HepG2 (cell line): ENCODE measurements at regions not wholly inside any gene's neighbourhood (a gene's known extent, or its start where the extent isn't known, plus 50 kb on each side); places are given as distances from the start of the nearest gene placed in this dataset.

Experiments
- ATAC-seq: fragments of 200-7000 bp; cut with Tn5 transposase; 3 replicates; pipeline ENCODE4 v1.9.1; 2020; ENCODE audit warnings: mild to moderate bottlenecking, moderate library complexity
- BruUV-seq: library from RNA; stranded (reverse); fragments of 400-500 nt; replicated peaks from 2 replicates; lab custom pipeline; 2021; lab: Mats Ljungman, UMichigan
- CTCF ChIA-PET: fragments of 300-600 bp; formaldehyde crosslinking; extraction: SDS; loops from one replicate; lab custom pipeline; 2021; ENCODE audit warnings: low total read pairs, inconsistent platforms, low intra/inter-chr PET ratio; lab: Yijun Ruan, JAX
- POLR2A ChIA-PET: fragments of 350-600 bp; sonication (Branson Sonifier 250); formaldehyde crosslinking; loops from one replicate; lab custom pipeline; 2020; ENCODE audit warnings: antibody characterized with exemption, inconsistent platforms; lab: Yijun Ruan, JAX
- DNase-seq: peaks from one replicate; pipeline ENCODE4 v3.0.0-alpha.2; 2015; ENCODE audit warnings: low spot score
- FAIRE-seq: peaks from 3 replicates; lab custom pipeline; 2011; peaks lifted over from hg19 to GRCh38; lab: Jason Lieb, UNC
- H2AFZ ChIP-seq: one replicate; pipeline ENCODE4 v1.6.1; 2011; ENCODE audit warnings: low read length, inconsistent platforms
- H3K27ac ChIP-seq: fragments of 300-600 bp; 3 replicates; pipeline ENCODE4 v1.8.0; 2011; ENCODE audit warnings: mixed run types, mild to moderate bottlenecking, mixed read lengths, low read length, inconsistent platforms; ENCODE audit not compliant: insufficient read depth; ENCODE audit errors: extremely low read length
- H3K27me3 ChIP-seq, 2 experiments: fragments of 200-600 bp in 1 of 2; 2 replicates in 1 of 2; 3 replicates in 1 of 2; pipeline versions ENCODE4 v1.6.0 to v1.8.0; 2011; ENCODE audit warnings: low read length in 2 of 2, mild to moderate bottlenecking in 2 of 2, moderate library complexity in 2 of 2, inconsistent platforms in 1 of 2; ENCODE audit not compliant: insufficient read depth in 2 of 2, control insufficient read depth in 1 of 2
- H3K36me3 ChIP-seq, 2 experiments: fragments of 200-600 bp in 1 of 2; replicated peaks in 1 of 2; 2 replicates in 1 of 2; 3 replicates in 1 of 2; pipeline versions ENCODE4 v1.5.1 to v1.8.0; 2011; ENCODE audit warnings: low read length in 2 of 2, inconsistent platforms in 1 of 2; ENCODE audit not compliant: insufficient read depth in 2 of 2, control insufficient read depth in 1 of 2
- H3K4me1 ChIP-seq: 2 replicates; pipeline ENCODE4 v1.5.1; 2012; ENCODE audit warnings: low read length, inconsistent platforms; ENCODE audit not compliant: insufficient read depth
- H3K4me2 ChIP-seq: 2 replicates; pipeline ENCODE4 v1.6.0; 2011; ENCODE audit warnings: low read depth, low read length, inconsistent platforms
- H3K4me3 ChIP-seq, 3 experiments: fragments of 200-600 bp in 1 of 3; sonication (generic), shearing (Covaris generic) in 1 of 3; replicated peaks in 1 of 3; 2 replicates each; pipeline ENCODE4 v1.5.1; 2011 to 2016; ENCODE audit warnings: low read length in 3 of 3, inconsistent platforms in 2 of 3, low read depth in 2 of 3, mild to moderate bottlenecking in 2 of 3, control low read depth in 1 of 3, mixed read lengths in 1 of 3; ENCODE audit not compliant: insufficient read depth in 1 of 3
- H3K79me2 ChIP-seq: one replicate; pipeline ENCODE4 v1.6.1; 2011; ENCODE audit warnings: low read length, inconsistent platforms; ENCODE audit not compliant: insufficient read depth
- H3K9ac ChIP-seq: 2 replicates; pipeline ENCODE4 v1.6.0; 2011; ENCODE audit warnings: mild to moderate bottlenecking, low read depth, low read length, inconsistent platforms; ENCODE audit not compliant: insufficient read depth
- H3K9me3 ChIP-seq: 2 replicates; pipeline ENCODE4 v1.5.1; 2012; ENCODE audit warnings: mild to moderate bottlenecking, low read length
- H4K20me1 ChIP-seq: 2 replicates; pipeline ENCODE4 v1.6.0; 2011; ENCODE audit warnings: inconsistent platforms, mild to moderate bottlenecking, low read length, moderate library complexity; ENCODE audit not compliant: insufficient read depth
- ERF ChIP-seq: IDR thresholded peaks from 2 replicates; pipeline ENCODE4 v1.6.1; 2018; ENCODE audit warnings: missing biosample characterization, missing genetic modification reagents
- IKZF4 ChIP-seq: sonication (generic); formaldehyde crosslinking; IDR thresholded peaks from 2 replicates; pipeline ENCODE4 v1.5.1; 2020; ENCODE audit warnings: borderline replicate concordance, mild to moderate bottlenecking, low read depth, missing genetic modification reagents; ENCODE audit errors: not compliant biosample characterization
- SALL1 ChIP-seq: sonication (generic); formaldehyde crosslinking; IDR thresholded peaks from 2 replicates; pipeline ENCODE4 v1.8.0; 2022; ENCODE audit warnings: mild to moderate bottlenecking, missing genetic modification reagents
- YEATS4 ChIP-seq: sonication (generic); formaldehyde crosslinking; IDR thresholded peaks from 2 replicates; pipeline ENCODE4 v1.4.0; 2020; ENCODE audit warnings: missing genetic modification reagents, borderline replicate concordance
- ZBTB42 ChIP-seq: sonication (generic); formaldehyde crosslinking; IDR thresholded peaks from 2 replicates; pipeline ENCODE4 v1.5.0; 2020; ENCODE audit warnings: mild to moderate bottlenecking, missing genetic modification reagents
- ZNF136 ChIP-seq: sonication (generic); formaldehyde crosslinking; IDR thresholded peaks from 2 replicates; pipeline ENCODE4 v1.8.1; 2022; ENCODE audit warnings: low read depth, mild to moderate bottlenecking, moderate library complexity, missing genetic modification reagents
- ZNF510 ChIP-seq: sonication (generic); formaldehyde crosslinking; IDR thresholded peaks from 2 replicates; pipeline ENCODE4 v1.4.0; 2020; ENCODE audit warnings: low read depth, mild to moderate bottlenecking, missing genetic modification reagents
- ZNF563 ChIP-seq: sonication (generic); formaldehyde crosslinking; IDR thresholded peaks from 2 replicates; pipeline ENCODE4 v1.8.0; 2022; ENCODE audit warnings: mild to moderate bottlenecking, moderate library complexity, missing genetic modification reagents
- ZNF577 ChIP-seq: sonication (generic); formaldehyde crosslinking; IDR thresholded peaks from 2 replicates; pipeline ENCODE4 v1.4.0; 2020; ENCODE audit warnings: mild to moderate bottlenecking, low read depth, missing genetic modification reagents, borderline replicate concordance
- WGBS: methylation state at CpG from one replicate; pipeline ENCODE4 v1.1.6; 2017; ENCODE audit warnings: low lambda C conversion rate; 5-methylcytosine and 5-hydroxymethylcytosine counted together
- in situ Hi-C: cut with HindIII; loops from 2 replicates; pipeline ENCODE4 v1.10.0; 2017; ENCODE audit warnings: low pct_unique_long_range_greater_than_20kb; ENCODE audit not compliant: extremely low pct_ligation_motif_present
- intact Hi-C: fragments of 100-400 bp; cut with micrococcal nuclease; formaldehyde crosslinking; loops from one replicate; pipeline ENCODE4 v1.10.0; 2022; ENCODE audit not compliant: unreplicated experiment
- TF ChIP-seq, protein P1 (sequence below): sonication (generic); formaldehyde crosslinking; IDR thresholded peaks from 2 replicates; pipeline ENCODE4 v1.5.0; 2020; ENCODE audit warnings: mild to moderate bottlenecking, missing genetic modification reagents, moderate library complexity
- TF ChIP-seq, protein P2 (sequence below): IDR thresholded peaks from 2 replicates; pipeline ENCODE4 v1.6.1; 2016; ENCODE audit warnings: mild to moderate bottlenecking, missing biosample characterization, missing genetic modification reagents
- TF ChIP-seq, protein P3 (sequence below): IDR thresholded peaks from 2 replicates; pipeline ENCODE4 v1.6.1; 2016; ENCODE audit warnings: missing genetic modification reagents, missing compliant biosample characterization
- TF ChIP-seq, protein P4 (sequence below): sonication (generic); formaldehyde crosslinking; IDR thresholded peaks from 2 replicates; pipeline ENCODE4 v1.8.0; 2022; ENCODE audit warnings: mild to moderate bottlenecking, missing genetic modification reagents, borderline replicate concordance

DNA sequence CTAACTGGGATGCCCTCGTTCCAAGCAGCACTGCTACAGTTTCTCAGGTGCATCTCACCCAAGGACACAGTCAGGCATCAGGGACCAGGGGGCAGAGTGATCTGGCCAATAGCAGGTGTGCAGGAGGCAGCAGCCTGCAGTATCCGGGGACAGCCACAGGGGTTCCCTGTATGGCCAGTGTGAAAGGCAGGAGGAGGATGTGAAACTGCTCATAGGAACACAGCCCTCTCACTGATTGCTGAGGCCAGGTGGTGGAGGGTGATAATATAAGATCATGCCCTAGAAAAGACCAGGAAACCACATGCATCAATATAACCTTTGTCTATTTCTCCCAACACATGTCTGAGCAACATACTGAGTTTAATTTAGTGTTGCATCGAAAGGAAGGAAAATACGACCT, 112.7 kb upstream of the TACR1 start (continued):
- TF ChIP-seq, protein P1, sequence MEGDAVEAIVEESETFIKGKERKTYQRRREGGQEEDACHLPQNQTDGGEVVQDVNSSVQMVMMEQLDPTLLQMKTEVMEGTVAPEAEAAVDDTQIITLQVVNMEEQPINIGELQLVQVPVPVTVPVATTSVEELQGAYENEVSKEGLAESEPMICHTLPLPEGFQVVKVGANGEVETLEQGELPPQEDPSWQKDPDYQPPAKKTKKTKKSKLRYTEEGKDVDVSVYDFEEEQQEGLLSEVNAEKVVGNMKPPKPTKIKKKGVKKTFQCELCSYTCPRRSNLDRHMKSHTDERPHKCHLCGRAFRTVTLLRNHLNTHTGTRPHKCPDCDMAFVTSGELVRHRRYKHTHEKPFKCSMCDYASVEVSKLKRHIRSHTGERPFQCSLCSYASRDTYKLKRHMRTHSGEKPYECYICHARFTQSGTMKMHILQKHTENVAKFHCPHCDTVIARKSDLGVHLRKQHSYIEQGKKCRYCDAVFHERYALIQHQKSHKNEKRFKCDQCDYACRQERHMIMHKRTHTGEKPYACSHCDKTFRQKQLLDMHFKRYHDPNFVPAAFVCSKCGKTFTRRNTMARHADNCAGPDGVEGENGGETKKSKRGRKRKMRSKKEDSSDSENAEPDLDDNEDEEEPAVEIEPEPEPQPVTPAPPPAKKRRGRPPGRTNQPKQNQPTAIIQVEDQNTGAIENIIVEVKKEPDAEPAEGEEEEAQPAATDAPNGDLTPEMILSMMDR: 0 out of 2 replicates have a peak, but pooled peaks have one; percentile 30

DNA sequence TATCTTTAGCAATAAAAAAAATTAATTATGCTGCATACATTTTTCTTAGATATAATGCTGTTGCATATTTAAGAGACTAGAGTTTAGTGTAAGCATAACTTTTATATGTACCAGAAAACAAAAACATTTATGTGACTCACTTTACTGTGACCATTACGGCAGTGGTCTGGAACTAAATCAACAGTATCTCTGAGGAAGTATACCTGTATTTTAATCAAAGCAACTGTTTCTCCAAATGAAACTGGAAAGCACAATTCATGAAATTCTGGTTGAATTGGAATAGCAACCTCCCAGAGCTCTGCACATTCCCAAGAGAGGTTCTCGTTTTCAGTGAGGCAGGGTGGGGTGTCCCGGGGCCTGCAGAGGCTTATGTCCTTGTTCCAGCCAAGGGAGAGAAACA, 112.2 kb upstream of the TACR1 start:
- Histone ChIP-seq H3K4me1 (no peaks in the 10 kb centered on the region), H3K9me3 (no peaks in the 10 kb centered on the region), H3K79me2 (no peaks in the 10 kb centered on the region), H3K27ac (no peak overlapping the region), H3K4me2 (no peak overlapping the region), H3K36me3 (no peaks in the 10 kb centered on the region), H2AFZ (no peak overlapping the region), H3K27me3 (no peaks in the 10 kb centered on the region), H4K20me1 (no peaks in the 10 kb centered on the region), H3K4me3 (no peak overlapping the region), H3K9ac (no peak overlapping the region)
- ATAC-seq: no peak
- DNase-seq: no peak
- intact Hi-C loops: no loop called here
- in situ Hi-C loops: no loop called here
- no TSS peak for BruUV-seq
- TF ChIP-seq, protein P2, sequence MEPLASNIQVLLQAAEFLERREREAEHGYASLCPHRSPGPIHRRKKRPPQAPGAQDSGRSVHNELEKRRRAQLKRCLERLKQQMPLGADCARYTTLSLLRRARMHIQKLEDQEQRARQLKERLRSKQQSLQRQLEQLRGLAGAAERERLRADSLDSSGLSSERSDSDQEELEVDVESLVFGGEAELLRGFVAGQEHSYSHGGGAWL (CRISPR knock-in tag): no peak
- no peak for TF ChIP-seq ZNF577 (CRISPR knock-in tag)
- no peak for TF ChIP-seq YEATS4
- 59% methylated on average over 3 of the region's 3 CpGs for WGBS
- CTCF ChIA-PET: no interaction called here
- POLR2A ChIA-PET: no interaction called here
- FAIRE-seq: no peak

DNA sequence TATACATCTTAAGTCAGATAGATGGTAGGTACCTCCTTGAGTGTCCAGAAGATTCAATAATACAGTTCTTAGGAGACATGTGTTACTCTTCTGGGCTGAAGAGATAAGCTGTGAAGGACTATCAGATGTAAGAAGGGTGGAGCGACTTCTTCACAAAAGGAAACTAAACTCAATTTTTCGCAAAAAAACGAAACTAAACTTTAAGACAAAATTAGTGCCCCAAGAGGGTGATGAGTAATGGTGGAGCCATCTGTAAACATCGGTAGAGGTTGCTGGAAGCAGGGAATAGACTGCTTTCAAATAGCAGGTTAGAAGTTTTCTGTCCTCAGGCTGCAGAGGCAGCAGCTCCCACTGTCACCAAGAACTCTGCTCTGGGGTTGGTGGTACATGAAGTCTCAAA, 111.6 kb upstream of the TACR1 start:
- no peaks in the 10 kb centered on the region for H3K9me3 ChIP-seq
- CTCF ChIA-PET: no interaction called here
- H3K36me3 ChIP-seq: no peaks in the 10 kb centered on the region
- no peaks in the 10 kb centered on the region for H3K27me3 ChIP-seq
- H2AFZ ChIP-seq: no peak overlapping the region
- no peak overlapping the region for H3K27ac ChIP-seq
- intact Hi-C loops: no loop called here
- ATAC-seq (no peak), DNase-seq (no peak), FAIRE-seq (no peak)
- no peak overlapping the region for H3K9ac ChIP-seq
- 5% methylated on average over 4 of the region's 4 CpGs for WGBS
- BruUV-seq: no TSS peak
- no peaks in the 10 kb centered on the region for H4K20me1 ChIP-seq
- no peak overlapping the region for H3K4me2 ChIP-seq
- H3K4me1 ChIP-seq: no peaks in the 10 kb centered on the region
- H3K79me2 ChIP-seq: no peaks in the 10 kb centered on the region
- in situ Hi-C loops: no loop called here
- POLR2A ChIA-PET: no interaction called here
- H3K4me3 ChIP-seq: no peak overlapping the region
- TF ChIP-seq ZNF136 (CRISPR knock-in tag) (no peak), ZNF510 (no peak), ZNF563 (CRISPR knock-in tag) (no peak), SALL1 (no peak), IKZF4 (CRISPR knock-in tag) (no peak), ERF (CRISPR knock-in tag) (no peak), ZBTB42 (CRISPR knock-in tag) (no peak)
- TF ChIP-seq, protein P3, sequence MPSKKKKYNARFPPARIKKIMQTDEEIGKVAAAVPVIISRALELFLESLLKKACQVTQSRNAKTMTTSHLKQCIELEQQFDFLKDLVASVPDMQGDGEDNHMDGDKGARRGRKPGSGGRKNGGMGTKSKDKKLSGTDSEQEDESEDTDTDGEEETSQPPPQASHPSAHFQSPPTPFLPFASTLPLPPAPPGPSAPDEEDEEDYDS (CRISPR knock-in tag): no peak
- TF ChIP-seq, protein P4, sequence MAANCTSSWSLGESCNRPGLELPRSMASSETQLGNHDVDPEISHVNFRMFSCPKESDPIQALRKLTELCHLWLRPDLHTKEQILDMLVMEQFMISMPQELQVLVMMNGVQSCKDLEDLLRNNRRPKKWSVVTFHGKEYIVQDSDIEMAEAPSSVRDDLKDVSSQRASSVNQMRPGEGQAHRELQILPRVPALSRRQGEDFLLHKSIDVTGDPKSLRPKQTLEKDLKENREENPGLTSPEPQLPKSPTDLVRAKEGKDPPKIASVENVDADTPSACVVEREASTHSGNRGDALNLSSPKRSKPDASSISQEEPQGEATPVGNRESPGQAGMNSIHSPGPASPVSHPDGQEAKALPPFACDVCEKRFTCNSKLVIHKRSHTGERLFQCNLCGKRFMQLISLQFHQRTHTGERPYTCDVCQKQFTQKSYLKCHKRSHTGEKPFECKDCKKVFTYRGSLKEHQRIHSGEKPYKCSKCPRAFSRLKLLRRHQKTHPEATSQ (CRISPR knock-in tag): no peak
